Gastrocnemius medialis (tissue), 4 donors: ENCODE measurements at regions not wholly inside any gene's neighbourhood (a gene's known extent, or its start where the extent isn't known, plus 50 kb on each side); places are given as distances from the start of the nearest gene placed in this dataset.

Source experiments
- ATAC-seq, 2 donors: fragments of 150-250 bp; one replicate each; pipeline ENCODE4 v1.9.1; 2016
- DNase-seq, 2 donors: peaks; one replicate each; pipeline ENCODE4 v3.0.0-alpha.2; 2019
- H3K27ac ChIP-seq, 4 donors: fragments of 200-600 bp; sonication (generic); 1 replicate in 1 of 4; 2 replicates in 3 of 4; pipeline ENCODE4 v1.5.1; 2016 to 2018; ENCODE audit warnings: mild to moderate bottlenecking in 2 of 4, moderate library complexity in 1 of 4
- H3K27me3 ChIP-seq, 3 donors: fragments of 200-600 bp; sonication (generic) in 2 of 3; 1 replicate in 1 of 3; 2 replicates in 2 of 3; pipeline versions ENCODE4 v1.5.1 to v1.6.0; 2016 to 2019; ENCODE audit warnings: mild to moderate bottlenecking in 1 of 3, moderate library complexity in 1 of 3
- H3K36me3 ChIP-seq, 2 donors: fragments of 200-600 bp; sonication (generic) in 1 of 2; one replicate each; pipeline ENCODE4 v1.5.1; 2017 to 2018
- H3K4me1 ChIP-seq, 2 donors: fragments of 200-600 bp; sonication (generic) in 1 of 2; one replicate each; pipeline ENCODE4 v1.5.1; 2016 to 2017; ENCODE audit warnings: mild to moderate bottlenecking in 2 of 2
- H3K4me3 ChIP-seq, 4 donors: fragments of 200-600 bp; sonication (generic) in 3 of 4; 1 replicate in 1 of 4; 2 replicates in 3 of 4; pipeline ENCODE4 v1.5.1; 2016 to 2019; ENCODE audit warnings: mild to moderate bottlenecking in 2 of 4
- H3K9me3 ChIP-seq, 3 donors: fragments of 200-600 bp; sonication (generic) in 2 of 3; 1 replicate in 1 of 3; 2 replicates in 2 of 3; pipeline ENCODE4 v1.5.1; 2016 to 2019
- POLR2A ChIP-seq, 2 donors: fragments of 450-650 bp; IDR thresholded peaks; one replicate each; pipeline ENCODE4 v1.6.1; 2017; ENCODE audit warnings: antibody characterized with exemption in 2 of 2, mild to moderate bottlenecking in 2 of 2, moderate library complexity in 2 of 2
- in situ Hi-C, 4 donors: fragments of 200-750 bp; cut with MboI; loops; one replicate each; pipeline versions ENCODE4 v1.15.0 to v1.8.0; 2017; ENCODE audit warnings: low sequenced_read_pairs in 4 of 4
- intact Hi-C: fragments of 100-400 bp; cut with DNase I; formaldehyde crosslinking; loops from one replicate; pipeline ENCODE4 v1.15.1; 2023; ENCODE audit warnings: low total_unique reads
- TF ChIP-seq, protein P1 (sequence below), 5 experiments: fragments of 450-650 bp in 3 of 5; fragments of 200-600 bp in 2 of 5; sonication (generic) in 2 of 5; IDR thresholded peaks in 4 of 5; conservative IDR thresholded peaks in 1 of 5; 1 replicate in 4 of 5; 2 replicates in 1 of 5; pipeline ENCODE4 v1.5.1; 2016 to 2019; ENCODE audit warnings: antibody characterized with exemption in 5 of 5, mild to moderate bottlenecking in 3 of 5, moderate library complexity in 3 of 5

DNA sequence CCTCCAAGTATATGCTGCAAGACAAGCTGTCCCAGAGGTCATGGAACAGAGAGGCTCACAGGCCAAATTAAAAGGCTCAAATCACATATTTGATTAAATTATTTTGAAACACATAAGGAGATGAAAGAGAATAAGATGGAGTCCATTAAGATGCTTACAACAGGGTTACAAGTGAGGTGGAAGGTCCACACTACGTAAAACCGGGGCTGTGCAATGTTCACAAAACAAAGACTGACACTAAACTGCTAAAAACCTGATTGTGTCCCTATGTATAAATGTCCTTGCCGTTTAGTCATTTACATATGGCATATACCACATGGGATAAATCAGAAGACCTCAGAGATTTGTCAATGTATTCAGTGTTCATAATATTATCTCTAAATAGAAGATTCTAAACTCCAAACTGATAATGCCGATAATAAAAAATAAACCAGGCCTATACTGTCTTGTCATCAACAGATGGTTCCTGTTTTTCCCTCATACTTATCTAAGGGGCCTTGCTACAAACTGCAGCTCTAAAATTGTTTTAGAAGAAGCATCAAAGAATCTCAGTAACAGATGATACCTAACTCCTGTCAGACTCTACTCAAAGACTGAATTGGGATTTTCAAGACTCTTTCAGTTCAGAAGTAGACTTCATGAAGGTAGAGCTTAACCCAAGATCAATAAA is 51.8 kb upstream of the RIPOR2 start:
- H3K9me3 ChIP-seq: no peaks in the 10 kb centered on the region
- in situ Hi-C loops: no loop called here
- intact Hi-C loops: no loop called here
- H3K36me3 ChIP-seq: no peaks in the 10 kb centered on the region
- no peak overlapping the region for H3K27ac ChIP-seq
- no peak overlapping the region for H3K4me3 ChIP-seq
- H3K27me3 ChIP-seq: no peaks in the 10 kb centered on the region
- ATAC-seq: no peak
- TF ChIP-seq, protein P1, sequence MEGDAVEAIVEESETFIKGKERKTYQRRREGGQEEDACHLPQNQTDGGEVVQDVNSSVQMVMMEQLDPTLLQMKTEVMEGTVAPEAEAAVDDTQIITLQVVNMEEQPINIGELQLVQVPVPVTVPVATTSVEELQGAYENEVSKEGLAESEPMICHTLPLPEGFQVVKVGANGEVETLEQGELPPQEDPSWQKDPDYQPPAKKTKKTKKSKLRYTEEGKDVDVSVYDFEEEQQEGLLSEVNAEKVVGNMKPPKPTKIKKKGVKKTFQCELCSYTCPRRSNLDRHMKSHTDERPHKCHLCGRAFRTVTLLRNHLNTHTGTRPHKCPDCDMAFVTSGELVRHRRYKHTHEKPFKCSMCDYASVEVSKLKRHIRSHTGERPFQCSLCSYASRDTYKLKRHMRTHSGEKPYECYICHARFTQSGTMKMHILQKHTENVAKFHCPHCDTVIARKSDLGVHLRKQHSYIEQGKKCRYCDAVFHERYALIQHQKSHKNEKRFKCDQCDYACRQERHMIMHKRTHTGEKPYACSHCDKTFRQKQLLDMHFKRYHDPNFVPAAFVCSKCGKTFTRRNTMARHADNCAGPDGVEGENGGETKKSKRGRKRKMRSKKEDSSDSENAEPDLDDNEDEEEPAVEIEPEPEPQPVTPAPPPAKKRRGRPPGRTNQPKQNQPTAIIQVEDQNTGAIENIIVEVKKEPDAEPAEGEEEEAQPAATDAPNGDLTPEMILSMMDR (IDR thresholded peaks at IDR 0.05 in 4 of 5, conservative IDR thresholded peaks at IDR 0.05 in 1 of 5): no peak
- DNase-seq: no peak
- H3K4me1 ChIP-seq: peaks cover 0 to 9% of the 10 kb centered on the region in 2 donors

DNA sequence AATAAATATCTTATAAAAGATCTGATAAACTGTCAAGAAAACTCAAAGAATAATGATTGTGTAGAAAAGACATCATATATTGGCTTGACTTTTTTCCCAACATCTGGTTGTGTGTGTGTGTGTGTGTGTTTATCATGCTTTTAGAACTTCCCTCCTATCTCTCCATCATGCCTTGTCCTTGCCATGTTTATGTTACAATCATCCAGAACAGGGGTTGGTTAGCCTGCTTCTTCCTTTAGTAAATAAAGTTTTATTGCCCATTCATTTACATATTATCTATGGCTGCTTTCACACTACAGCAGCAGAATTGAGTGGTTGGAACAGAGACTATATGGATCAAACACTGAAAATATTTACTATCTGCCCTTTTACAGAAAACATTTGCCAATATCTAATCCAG is 52.8 kb upstream of the RIPOR2 start:
- Histone ChIP-seq H3K4me3 (no peak overlapping the region), H3K36me3 (no peaks in the 10 kb centered on the region), H3K9me3 (no peaks in the 10 kb centered on the region), H3K27ac (no peak overlapping the region), H3K27me3 (no peaks in the 10 kb centered on the region), H3K4me1 (peaks cover 0 to 9% of the 10 kb centered on the region in 2 donors)
- TF ChIP-seq, protein P1 (IDR thresholded peaks at IDR 0.05 in 4 of 5, conservative IDR thresholded peaks at IDR 0.05 in 1 of 5): no peak
- no peak for TF ChIP-seq POLR2A (IDR thresholded peaks at IDR 0.05)
- in situ Hi-C loops (no loop called here), intact Hi-C loops (no loop called here)
- ATAC-seq (no peak), DNase-seq (no peak)

DNA sequence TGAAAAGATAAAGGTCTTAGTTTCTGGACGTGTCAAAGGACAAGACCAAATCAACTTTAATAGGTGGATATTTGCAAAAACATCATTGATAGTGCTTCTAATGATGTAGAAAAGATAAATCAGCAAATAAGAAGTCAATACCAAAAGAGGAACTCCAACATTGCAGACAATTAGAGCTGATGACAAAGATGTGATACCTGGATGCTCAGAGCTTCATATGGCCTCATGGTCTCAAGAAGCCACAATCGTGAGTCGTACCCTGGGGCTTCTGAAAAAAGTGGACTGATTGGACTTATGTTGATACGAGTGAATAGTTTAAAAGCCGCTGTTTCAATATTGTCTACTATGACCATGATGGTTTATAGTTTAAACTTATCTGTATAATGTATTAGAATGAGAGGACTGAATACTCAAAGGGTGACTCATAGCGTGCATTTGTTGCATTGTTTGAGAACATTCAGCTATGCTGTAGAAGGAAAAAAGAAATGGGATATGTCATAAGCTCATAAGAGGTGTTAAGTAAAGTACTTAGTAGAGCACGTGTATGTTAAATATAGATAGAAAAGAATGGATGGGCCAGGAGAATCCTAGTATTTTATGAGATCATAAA is 54.6 kb upstream of the RIPOR2 start:
- intact Hi-C loops: loop anchor here (5.0 kb wide), 2 partner anchors 58 to 78 kb away; no protein-coding TSS in a partner anchor
- DNase-seq (no peak), ATAC-seq (no peak)
- peaks cover 0 to 5% of the 10 kb centered on the region in 2 donors for H3K4me1 ChIP-seq
- no peaks in the 10 kb centered on the region for H3K27me3 ChIP-seq
- H3K4me3 ChIP-seq: no peak overlapping the region
- no peak overlapping the region for H3K27ac ChIP-seq
- H3K9me3 ChIP-seq: no peaks in the 10 kb centered on the region
- no peaks in the 10 kb centered on the region for H3K36me3 ChIP-seq
- TF ChIP-seq POLR2A (IDR thresholded peaks at IDR 0.05): no peak
- TF ChIP-seq, protein P1 (IDR thresholded peaks at IDR 0.05 in 4 of 5, conservative IDR thresholded peaks at IDR 0.05 in 1 of 5): no peak
- in situ Hi-C loops: loop anchor here in 3 of 4 donors (5.0 to 10.0 kb wide), 2 partner anchors 133 to 136 kb away; no protein-coding TSS in a partner anchor

DNA sequence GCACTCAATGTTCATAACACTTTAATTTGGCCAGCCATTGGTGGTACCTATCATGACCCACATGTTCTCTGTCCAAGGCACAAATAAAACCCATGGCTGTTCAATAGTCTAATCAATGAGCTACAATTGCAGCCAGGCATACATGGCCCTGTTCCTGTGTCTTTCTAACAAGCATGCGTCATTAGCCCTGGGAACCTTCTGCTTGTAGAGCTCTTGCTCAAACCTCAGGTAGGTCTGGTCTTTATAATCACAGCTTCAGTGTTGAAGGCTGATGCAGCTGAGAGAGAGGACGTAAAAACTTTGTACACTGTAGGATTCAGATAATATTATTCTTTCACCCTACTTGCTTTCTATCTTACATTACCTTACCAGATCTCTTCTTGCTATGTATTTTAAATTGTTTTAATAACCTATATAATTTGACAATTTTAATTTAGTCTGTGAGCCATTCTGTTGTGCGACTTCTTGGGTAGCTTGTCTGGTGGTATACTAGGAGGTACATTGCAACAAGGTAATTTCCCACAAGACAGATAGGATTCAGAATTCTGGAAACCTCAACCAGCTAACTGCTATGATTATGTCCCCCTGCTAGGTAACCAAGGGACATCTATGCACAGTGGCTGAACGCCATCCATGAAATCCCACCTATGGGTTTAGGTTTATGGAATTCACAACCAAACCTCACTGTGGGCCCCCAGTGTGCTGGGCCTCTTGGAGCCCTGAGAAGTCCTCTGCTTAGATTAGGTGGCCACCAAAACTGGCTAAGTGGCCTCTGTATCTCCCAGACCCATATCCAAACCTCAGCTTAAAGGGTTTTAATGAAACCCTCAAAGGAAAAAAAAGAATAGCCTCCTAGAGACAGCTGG is 55.4 kb upstream of the RIPOR2 start:
- in situ Hi-C loops: loop anchor here in 3 of 4 donors (5.0 to 10.0 kb wide), 2 partner anchors 134 to 136 kb away; no protein-coding TSS in a partner anchor
- ATAC-seq: no peak
- TF ChIP-seq, protein P1 (IDR thresholded peaks at IDR 0.05 in 4 of 5, conservative IDR thresholded peaks at IDR 0.05 in 1 of 5): no peak
- TF ChIP-seq POLR2A (IDR thresholded peaks at IDR 0.05): no peak

More for the DNA sequence above, 55.4 kb upstream of the RIPOR2 start:
- Histone ChIP-seq H3K4me1 (no peaks in the 10 kb centered on the region), H3K4me3 (no peak overlapping the region), H3K27ac (no peak overlapping the region), H3K36me3 (no peaks in the 10 kb centered on the region), H3K27me3 (no peaks in the 10 kb centered on the region), H3K9me3 (no peaks in the 10 kb centered on the region)
- no peak for DNase-seq
- intact Hi-C loops: loop anchor here (5.0 kb wide), 2 partner anchors 59 to 79 kb away; no protein-coding TSS in a partner anchor
